ENCODE measurements at regions not wholly inside any gene's neighbourhood (a gene's known extent, or its start where the extent isn't known, plus 50 kb on each side); places are given as distances from the start of the nearest gene placed in this dataset.
A peak's percentile ranks its signal among the peaks of the same experiment; 100 is the strongest.
"Not testable (repeated sequence)": the region's sequence is repeated elsewhere in the genome, so short reads cannot be mapped to it uniquely, and the experiment has no call there.

GRCh38 chr7:54252256-54253035 is 289.7 kb upstream of the VSTM2A start:
- DNase-seq (ENCODE audit: low read depth), result peak; percentile 21

- DNase-seq (ENCODE audit: low read depth), result no peak
Measured at GRCh38 chr7:54253036-54253373, 289.2 kb upstream of the VSTM2A start.

GRCh38 chr7:54255242-54255641 is 286.9 kb upstream of the VSTM2A start:
- DNase-seq (ENCODE audit: low read depth), result no peak

GRCh38 chr7:54259185-54259584 is 283.0 kb upstream of the VSTM2A start:
- no peak for DNase-seq (ENCODE audit: low read depth)

- peak; percentile 96 for DNase-seq (ENCODE audit: low read depth)
Measured at GRCh38 chr7:54260941-54261371, 281.2 kb upstream of the VSTM2A start.

GRCh38 chr7:54278847-54279246 is 263.3 kb upstream of the VSTM2A start:
- DNase-seq (ENCODE audit: low read depth), result no peak

- no peak for DNase-seq (ENCODE audit: low read depth)
Measured at GRCh38 chr7:54292171-54292925, 249.8 kb upstream of the VSTM2A start.

- no peak for DNase-seq (ENCODE audit: low read depth)
Measured at GRCh38 chr7:54299426-54299825, 242.7 kb upstream of the VSTM2A start.

GRCh38 chr7:54315955-54316354 is 226.2 kb upstream of the VSTM2A start:
- not testable (repeated sequence) for DNase-seq (ENCODE audit: low read depth)

- DNase-seq (ENCODE audit: low read depth), result no peak
Measured at GRCh38 chr7:54326592-54327167, 215.5 kb upstream of the VSTM2A start.

- DNase-seq (ENCODE audit: low read depth), result no peak
Measured at GRCh38 chr7:54330216-54330800, 211.9 kb upstream of the VSTM2A start.

- DNase-seq (ENCODE audit: low read depth), result no peak
Measured at GRCh38 chr7:54331311-54331710, 210.9 kb upstream of the VSTM2A start.

GRCh38 chr7:54332301-54332700 is 209.9 kb upstream of the VSTM2A start:
- no peak for DNase-seq (ENCODE audit: low read depth)

GRCh38 chr7:54333952-54334351 is 208.2 kb upstream of the VSTM2A start:
- no peak for DNase-seq (ENCODE audit: low read depth)

GRCh38 chr7:54336800-54337199 is 205.4 kb upstream of the VSTM2A start:
- no peak for DNase-seq (ENCODE audit: low read depth)

GRCh38 chr7:54337466-54337865 is 204.7 kb upstream of the VSTM2A start:
- no peak for DNase-seq (ENCODE audit: low read depth)

- no peak for DNase-seq (ENCODE audit: low read depth)
Measured at GRCh38 chr7:54338319-54338718, 203.9 kb upstream of the VSTM2A start.

- no peak for DNase-seq (ENCODE audit: low read depth)
Measured at GRCh38 chr7:54339073-54339472, 203.1 kb upstream of the VSTM2A start.

GRCh38 chr7:54342458-54342857 is 199.7 kb upstream of the VSTM2A start:
- DNase-seq (ENCODE audit: low read depth), result no peak

- DNase-seq (ENCODE audit: low read depth), result no peak
Measured at GRCh38 chr7:54343511-54343910, 198.7 kb upstream of the VSTM2A start.

- peak; percentile 6 for DNase-seq (ENCODE audit: low read depth)
Measured at GRCh38 chr7:54345746-54346145, 196.4 kb upstream of the VSTM2A start.

GRCh38 chr7:54349229-54349628 is 192.9 kb upstream of the VSTM2A start:
- peak; percentile 95 for DNase-seq (ENCODE audit: low read depth)

GRCh38 chr7:54354436-54354835 is 187.7 kb upstream of the VSTM2A start:
- no peak for DNase-seq (ENCODE audit: low read depth)

All from renal cortical epithelial cell (primary cell).